Pancreas (tissue), 10 donors: ENCODE measurements at regions not wholly inside any gene's neighbourhood (a gene's known extent, or its start where the extent isn't known, plus 50 kb on each side); places are given as distances from the start of the nearest gene placed in this dataset.
"Not testable (repeated sequence)": the region's sequence is repeated elsewhere in the genome, so short reads cannot be mapped to it uniquely, and the experiment has no call there.

Source experiments
- ATAC-seq, 4 donors: fragments of 200-7000 bp; cut with Tn5 transposase; one replicate each; pipeline versions ENCODE4 v1.8.0 to v1.9.1; 2020; ENCODE audit warnings: mild to moderate bottlenecking in 4 of 4, moderate library complexity in 4 of 4
- DNase-seq, 6 donors: peaks; one replicate each; pipeline ENCODE4 v3.0.0-alpha.2; 2020
- FAIRE-seq: peaks from 2 replicates; lab custom pipeline; 2012; peaks lifted over from hg19 to GRCh38; lab: Jason Lieb, UNC
- H3K27ac ChIP-seq, 4 donors: fragments of 200-600 bp; sonication (generic); 1 replicate in 3 of 4; 2 replicates in 1 of 4; pipeline versions ENCODE4 v1.5.0 to v1.8.0; 2020
- H3K27me3 ChIP-seq, 4 donors: fragments of 200-600 bp; one replicate each; pipeline ENCODE4 v1.8.0; 2021
- H3K36me3 ChIP-seq, 3 donors: fragments of 200-600 bp; sonication (generic) in 1 of 3; one replicate each; pipeline versions ENCODE4 v1.5.0 to v1.8.0; 2020 to 2021
- H3K4me1 ChIP-seq, 3 donors: fragments of 200-600 bp; one replicate each; pipeline ENCODE4 v1.8.0; 2021
- H3K4me3 ChIP-seq, 4 donors: fragments of 200-600 bp; sonication (generic) in 2 of 4; one replicate each; pipeline versions ENCODE4 v1.5.0 to v1.8.0; 2020 to 2021
- H3K9me3 ChIP-seq, 4 donors: fragments of 200-600 bp; one replicate each; pipeline ENCODE4 v1.8.0; 2021
- WGBS, 2 donors: extraction: QIAGEN DNeasy Blood & Tissue Kit; methylation state at CpG; one replicate each; pipeline ENCODE4 v1.1.7; 2013; 5-methylcytosine and 5-hydroxymethylcytosine counted together
- intact Hi-C, 3 donors: fragments of 100-400 bp; cut with DNase I; formaldehyde crosslinking; loops; one replicate each; pipeline versions ENCODE4 v1.11.1 to v1.14.2; 2022
- TF ChIP-seq, protein P1 (sequence below), 4 donors: fragments of 200-600 bp; sonication (generic) in 3 of 4; IDR thresholded peaks; one replicate each; pipeline versions ENCODE4 v1.5.0 to v1.8.0; 2021; ENCODE audit warnings: antibody characterized with exemption in 4 of 4
- donor health status: healthy with polysubstance abuse.
- donor health status: DM: no; HTN: no; CAD: no; lungs with moderate emphysema.
- donor health status: DM: no; HTN: no; CAD: no.
- donor health status: control.
- donor health status: control.
- donor health status: Bipolar disorder and iron deficiency.
- donor health status: DM: yes; HTN: yes; CAD: no.
- donor health status: DM: no; HTN: no; CAD: no.
- donor health status: DM: no; HTN: no; CAD: no.
- donor health status: DM: yes; HTN: yes; CAD: no.

DNA sequence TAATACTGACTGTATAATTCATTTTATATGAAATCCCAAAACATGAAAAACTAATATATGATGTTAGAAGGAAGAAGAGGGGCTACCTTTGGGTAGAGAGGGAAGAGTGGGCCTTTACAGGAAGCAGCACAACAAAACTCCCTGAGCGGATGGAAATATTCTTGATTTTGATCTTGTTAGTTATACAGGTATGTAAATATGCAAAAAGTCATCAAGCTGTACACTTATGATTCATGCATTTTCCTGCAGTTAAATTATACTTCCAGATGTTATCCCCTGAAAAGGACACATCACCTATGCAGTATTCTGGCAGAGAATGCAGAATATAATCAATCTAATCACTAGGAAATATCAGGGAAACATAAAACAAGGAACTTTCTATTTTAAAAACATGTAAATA lies 249.4 kb upstream of the MGAT5 start:
- ATAC-seq: no peak
- TF ChIP-seq, protein P1, sequence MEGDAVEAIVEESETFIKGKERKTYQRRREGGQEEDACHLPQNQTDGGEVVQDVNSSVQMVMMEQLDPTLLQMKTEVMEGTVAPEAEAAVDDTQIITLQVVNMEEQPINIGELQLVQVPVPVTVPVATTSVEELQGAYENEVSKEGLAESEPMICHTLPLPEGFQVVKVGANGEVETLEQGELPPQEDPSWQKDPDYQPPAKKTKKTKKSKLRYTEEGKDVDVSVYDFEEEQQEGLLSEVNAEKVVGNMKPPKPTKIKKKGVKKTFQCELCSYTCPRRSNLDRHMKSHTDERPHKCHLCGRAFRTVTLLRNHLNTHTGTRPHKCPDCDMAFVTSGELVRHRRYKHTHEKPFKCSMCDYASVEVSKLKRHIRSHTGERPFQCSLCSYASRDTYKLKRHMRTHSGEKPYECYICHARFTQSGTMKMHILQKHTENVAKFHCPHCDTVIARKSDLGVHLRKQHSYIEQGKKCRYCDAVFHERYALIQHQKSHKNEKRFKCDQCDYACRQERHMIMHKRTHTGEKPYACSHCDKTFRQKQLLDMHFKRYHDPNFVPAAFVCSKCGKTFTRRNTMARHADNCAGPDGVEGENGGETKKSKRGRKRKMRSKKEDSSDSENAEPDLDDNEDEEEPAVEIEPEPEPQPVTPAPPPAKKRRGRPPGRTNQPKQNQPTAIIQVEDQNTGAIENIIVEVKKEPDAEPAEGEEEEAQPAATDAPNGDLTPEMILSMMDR (IDR thresholded peaks at IDR 0.05): no peak
- 100% methylated on average over 1 of the region's 1 CpG for WGBS, 2 donors
- Histone ChIP-seq H3K4me3 (no peak overlapping the region), H3K27ac (no peak overlapping the region), H3K36me3 (no peaks in the 10 kb centered on the region), H3K9me3 (no peaks in the 10 kb centered on the region), H3K27me3 (no peaks in the 10 kb centered on the region), H3K4me1 (no peaks in the 10 kb centered on the region)
- DNase-seq: no peak
- intact Hi-C loops: no loop called here
- FAIRE-seq: no peak

DNA sequence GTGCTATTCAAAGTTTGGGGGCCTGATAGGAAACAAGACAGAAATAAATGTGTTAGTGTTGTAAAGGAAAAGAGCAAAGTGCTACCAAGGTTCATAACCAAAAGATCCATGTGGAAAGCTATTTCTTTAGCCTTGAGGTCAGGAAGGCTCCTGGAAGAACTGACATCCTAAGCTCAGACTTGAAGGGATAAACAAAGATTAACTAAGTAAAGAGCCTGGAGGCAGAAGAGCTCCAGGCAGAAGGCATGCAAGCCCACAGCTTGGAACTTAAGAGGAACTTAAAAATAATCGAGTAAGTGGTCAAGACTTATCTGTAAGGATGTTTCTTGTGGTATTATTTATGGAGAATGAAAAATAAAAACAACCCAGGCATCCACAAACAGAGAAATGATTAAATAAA lies 245.0 kb upstream of the MGAT5 start:
- Histone ChIP-seq H3K4me3 (no peak overlapping the region), H3K4me1 (no peaks in the 10 kb centered on the region), H3K27me3 (no peaks in the 10 kb centered on the region), H3K27ac (no peak overlapping the region), H3K36me3 (no peaks in the 10 kb centered on the region), H3K9me3 (no peaks in the 10 kb centered on the region)
- intact Hi-C loops: no loop called here
- no peak for ATAC-seq
- TF ChIP-seq, protein P1 (IDR thresholded peaks at IDR 0.05): no peak
- FAIRE-seq: no peak
- no peak for DNase-seq
- 42 to 55% methylated on average over 1 of the region's 1 CpG for WGBS, 2 donors

DNA sequence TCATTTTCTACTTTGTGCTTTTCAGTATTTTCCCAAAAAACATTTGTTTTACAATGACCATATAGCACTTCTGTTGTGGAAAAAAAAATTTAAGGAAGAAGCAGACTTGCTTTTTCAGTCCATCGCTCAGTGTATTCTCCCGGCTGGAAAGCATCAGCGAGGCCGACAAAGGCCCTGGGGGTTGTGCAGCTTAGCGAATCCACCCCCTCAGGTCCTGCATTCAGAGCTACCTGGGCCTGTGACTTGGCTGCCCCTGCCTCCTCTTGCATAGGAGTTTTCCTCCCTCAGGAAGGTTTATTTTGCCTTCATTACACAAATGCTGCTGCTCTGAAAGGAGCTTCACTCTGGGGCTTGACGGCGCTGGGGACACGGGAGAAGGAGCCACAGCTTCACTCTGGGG lies 244.4 kb upstream of the MGAT5 start:
- H3K27ac ChIP-seq: no peak overlapping the region
- TF ChIP-seq, protein P1 (IDR thresholded peaks at IDR 0.05): no peak
- WGBS, 2 donors: 90 to 93% methylated on average over 8 of the region's 8 CpGs
- no peaks in the 10 kb centered on the region for H3K36me3 ChIP-seq
- no peak for FAIRE-seq
- intact Hi-C loops: no loop called here
- no peak for DNase-seq
- H3K4me1 ChIP-seq: no peaks in the 10 kb centered on the region
- no peaks in the 10 kb centered on the region for H3K27me3 ChIP-seq
- no peak for ATAC-seq
- H3K4me3 ChIP-seq: no peak overlapping the region
- no peaks in the 10 kb centered on the region for H3K9me3 ChIP-seq

DNA sequence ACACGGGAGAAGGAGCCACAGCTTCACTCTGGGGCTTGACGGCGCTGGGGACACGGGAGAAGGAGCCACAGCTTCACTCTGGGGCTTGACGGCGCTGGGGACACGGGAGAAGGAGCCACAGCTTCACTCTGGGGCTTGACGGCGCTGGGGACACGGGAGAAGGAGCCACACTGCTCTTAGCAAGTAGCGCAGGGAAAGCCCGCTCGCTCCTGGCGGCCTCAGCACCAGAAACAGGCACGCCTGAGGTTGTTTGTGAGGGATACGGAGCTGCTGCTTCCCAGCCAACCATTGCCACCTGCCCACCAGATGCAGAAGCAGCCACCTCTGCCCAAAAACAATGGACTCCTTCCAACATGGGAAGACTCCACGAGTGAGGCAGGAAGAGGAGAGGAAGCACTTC lies 244.0 kb upstream of the MGAT5 start:
- H3K27me3 ChIP-seq, H3K4me1 ChIP-seq, H3K36me3 ChIP-seq, H3K4me3 ChIP-seq, DNase-seq, H3K9me3 ChIP-seq, H3K27ac ChIP-seq, ATAC-seq, FAIRE-seq, intact Hi-C loops: not testable (repeated sequence)
- 77 to 88% methylated on average over 10 to 11 of the region's 17 CpGs for WGBS, 2 donors

DNA sequence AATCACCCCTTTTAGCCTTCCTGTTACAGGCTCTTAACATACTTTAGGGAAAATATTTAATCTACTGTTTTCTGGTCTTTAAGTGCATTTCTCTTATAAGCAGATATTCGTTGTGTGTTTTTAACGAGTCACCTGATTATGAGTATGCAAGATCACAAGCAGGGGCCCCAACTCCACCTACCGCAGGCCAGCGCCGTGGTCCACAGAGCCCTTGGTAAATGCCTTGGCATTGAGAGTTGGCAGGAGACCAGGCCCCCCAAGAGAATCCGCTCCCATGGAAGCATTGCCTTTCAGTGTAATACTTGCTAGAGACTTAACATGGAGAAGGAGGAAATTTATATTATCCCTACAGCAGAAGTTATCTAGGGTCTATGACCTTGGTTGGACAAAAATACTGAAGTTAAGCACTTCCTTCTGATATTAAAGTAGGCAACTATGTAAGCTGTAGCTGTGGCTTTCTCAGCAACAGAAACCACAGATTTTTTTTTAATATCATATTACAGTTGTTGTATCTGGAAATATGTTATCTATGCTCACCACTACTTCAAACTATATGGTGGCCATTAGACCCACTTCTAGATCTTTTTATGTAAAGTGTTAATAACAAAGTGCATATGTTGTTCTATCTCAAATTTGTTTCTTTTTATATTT lies 241.8 kb upstream of the MGAT5 start:
- TF ChIP-seq, protein P1 (IDR thresholded peaks at IDR 0.05): no peak
- H3K4me1 ChIP-seq: no peaks in the 10 kb centered on the region
- ATAC-seq (no peak), FAIRE-seq (no peak), DNase-seq (no peak)
- H3K27ac ChIP-seq: no peak overlapping the region
- H3K4me3 ChIP-seq: no peak overlapping the region
- no peaks in the 10 kb centered on the region for H3K36me3 ChIP-seq
- WGBS, 2 donors: 79 to 84% methylated on average over 6 of the region's 6 CpGs
- H3K9me3 ChIP-seq: no peaks in the 10 kb centered on the region
- intact Hi-C loops: no loop called here
- no peaks in the 10 kb centered on the region for H3K27me3 ChIP-seq
